ENCODE measurements at regions not wholly inside any gene's neighbourhood (a gene's known extent, or its start where the extent isn't known, plus 50 kb on each side); places are given as distances from the start of the nearest gene placed in this dataset.
A peak's percentile ranks its signal among the peaks of the same experiment; 100 is the strongest.

GRCh38 chr3:148197061-148197460 is 500.6 kb upstream of the AGTR1 start:
- no peak for TF ChIP-seq CTCF (IDR thresholded peaks at IDR 0.05; ENCODE audit: low read depth, low read length)

GRCh38 chr3:148202386-148202785 is 495.3 kb upstream of the AGTR1 start:
- peak; percentile 9 for TF ChIP-seq CTCF (IDR thresholded peaks at IDR 0.05; ENCODE audit: low read depth, low read length)
- H3K4me3 ChIP-seq (replicated peaks in 1 of 2; ENCODE audit: low read depth in 2 of 2, low read length in 2 of 2): no peak overlapping the region
- no peak for DNase-seq (ENCODE audit: low read depth in 2 of 2)

More at GRCh38 chr3:148197061-148197460, 500.6 kb upstream of the AGTR1 start:
- DNase-seq (ENCODE audit: low read depth in 2 of 2): no peak
- H3K4me3 ChIP-seq (replicated peaks in 1 of 2; ENCODE audit: low read depth in 2 of 2, low read length in 2 of 2): no peak overlapping the region

GRCh38 chr3:148203297-148204010 is 494.2 kb upstream of the AGTR1 start:
- H3K4me3 ChIP-seq (replicated peaks in 1 of 2; ENCODE audit: low read depth in 2 of 2, low read length in 2 of 2): no peak overlapping the region
- no peak for TF ChIP-seq CTCF (IDR thresholded peaks at IDR 0.05; ENCODE audit: low read depth, low read length)
- peak; percentile 24 to 47 for DNase-seq (ENCODE audit: low read depth in 2 of 2)

- no peak overlapping the region for H3K4me3 ChIP-seq (replicated peaks in 1 of 2; ENCODE audit: low read depth in 2 of 2, low read length in 2 of 2)
- DNase-seq (ENCODE audit: low read depth in 2 of 2): no peak
- TF ChIP-seq CTCF (IDR thresholded peaks at IDR 0.05; ENCODE audit: low read depth, low read length): no peak
Observed at GRCh38 chr3:148204131-148204530, 493.6 kb upstream of the AGTR1 start.

- no peak for DNase-seq (ENCODE audit: low read depth in 2 of 2)
- TF ChIP-seq CTCF (IDR thresholded peaks at IDR 0.05; ENCODE audit: low read depth, low read length): no peak
- H3K4me3 ChIP-seq (replicated peaks in 1 of 2; ENCODE audit: low read depth in 2 of 2, low read length in 2 of 2): no peak overlapping the region
Observed at GRCh38 chr3:148205977-148206376, 491.7 kb upstream of the AGTR1 start.

- H3K4me3 ChIP-seq (replicated peaks in 1 of 2; ENCODE audit: low read depth in 2 of 2, low read length in 2 of 2): no peak overlapping the region
- TF ChIP-seq CTCF (IDR thresholded peaks at IDR 0.05; ENCODE audit: low read depth, low read length): no peak
- peak in 1 of 2 donors; percentile 71 for DNase-seq (ENCODE audit: low read depth in 2 of 2)
Observed at GRCh38 chr3:148206446-148206845, 491.3 kb upstream of the AGTR1 start.

GRCh38 chr3:148208975-148209374 is 488.7 kb upstream of the AGTR1 start:
- no peak for TF ChIP-seq CTCF (IDR thresholded peaks at IDR 0.05; ENCODE audit: low read depth, low read length)
- peak in 1 of 2 donors; percentile 54 for DNase-seq (ENCODE audit: low read depth in 2 of 2)
- no peak overlapping the region for H3K4me3 ChIP-seq (replicated peaks in 1 of 2; ENCODE audit: low read depth in 2 of 2, low read length in 2 of 2)
